ENCODE measurements at regions not wholly inside any gene's neighbourhood (a gene's known extent, or its start where the extent isn't known, plus 50 kb on each side); places are given as distances from the start of the nearest gene placed in this dataset.
"Not testable (repeated sequence)": the region's sequence is repeated elsewhere in the genome, so short reads cannot be mapped to it uniquely, and the experiment has no call there.

DNA sequence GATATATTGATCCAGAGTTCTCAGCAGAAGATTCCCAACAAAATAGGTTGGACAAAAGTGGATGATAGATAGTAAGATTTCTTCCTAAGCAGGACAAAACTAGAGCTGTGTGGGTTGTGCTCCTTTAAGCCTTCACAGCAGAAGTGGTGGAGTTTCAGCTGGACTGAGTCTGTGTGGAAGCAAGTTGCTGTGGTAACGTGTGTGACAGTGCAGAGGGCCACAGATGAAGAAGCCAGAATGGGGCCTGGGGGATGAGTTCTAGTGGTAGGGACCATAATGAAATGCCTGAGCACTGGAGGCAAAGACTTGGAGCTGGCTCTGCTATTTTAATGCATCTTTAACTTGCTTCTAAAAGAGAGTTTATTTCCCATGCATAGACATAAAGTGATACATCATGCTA, 238.7 kb upstream of the POGK start:
- Histone ChIP-seq H3K4me1 (no peaks in the 10 kb centered on the region), H3K27ac (no peak overlapping the region), H3K36me3 (no peaks in the 10 kb centered on the region), H3K27me3 (no peaks in the 10 kb centered on the region), H3K9me3 (no peaks in the 10 kb centered on the region), H3K4me3 (no peak overlapping the region)
- no peak for DNase-seq
- ATAC-seq (ENCODE audit: low FRiP score in 2 of 2) = no peak
- 53 to 69% methylated on average over 1 of the region's 1 CpG for WGBS, 2 donors
- no peak for TF ChIP-seq POLR2AphosphoS5 (IDR thresholded peaks at IDR 0.05)
- no peak for TF ChIP-seq POLR2A (IDR thresholded peaks at IDR 0.05)
- TF ChIP-seq, protein P1, sequence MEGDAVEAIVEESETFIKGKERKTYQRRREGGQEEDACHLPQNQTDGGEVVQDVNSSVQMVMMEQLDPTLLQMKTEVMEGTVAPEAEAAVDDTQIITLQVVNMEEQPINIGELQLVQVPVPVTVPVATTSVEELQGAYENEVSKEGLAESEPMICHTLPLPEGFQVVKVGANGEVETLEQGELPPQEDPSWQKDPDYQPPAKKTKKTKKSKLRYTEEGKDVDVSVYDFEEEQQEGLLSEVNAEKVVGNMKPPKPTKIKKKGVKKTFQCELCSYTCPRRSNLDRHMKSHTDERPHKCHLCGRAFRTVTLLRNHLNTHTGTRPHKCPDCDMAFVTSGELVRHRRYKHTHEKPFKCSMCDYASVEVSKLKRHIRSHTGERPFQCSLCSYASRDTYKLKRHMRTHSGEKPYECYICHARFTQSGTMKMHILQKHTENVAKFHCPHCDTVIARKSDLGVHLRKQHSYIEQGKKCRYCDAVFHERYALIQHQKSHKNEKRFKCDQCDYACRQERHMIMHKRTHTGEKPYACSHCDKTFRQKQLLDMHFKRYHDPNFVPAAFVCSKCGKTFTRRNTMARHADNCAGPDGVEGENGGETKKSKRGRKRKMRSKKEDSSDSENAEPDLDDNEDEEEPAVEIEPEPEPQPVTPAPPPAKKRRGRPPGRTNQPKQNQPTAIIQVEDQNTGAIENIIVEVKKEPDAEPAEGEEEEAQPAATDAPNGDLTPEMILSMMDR (IDR thresholded peaks at IDR 0.05) = no peak
- no peak for TF ChIP-seq EP300 (IDR thresholded peaks at IDR 0.05)

DNA sequence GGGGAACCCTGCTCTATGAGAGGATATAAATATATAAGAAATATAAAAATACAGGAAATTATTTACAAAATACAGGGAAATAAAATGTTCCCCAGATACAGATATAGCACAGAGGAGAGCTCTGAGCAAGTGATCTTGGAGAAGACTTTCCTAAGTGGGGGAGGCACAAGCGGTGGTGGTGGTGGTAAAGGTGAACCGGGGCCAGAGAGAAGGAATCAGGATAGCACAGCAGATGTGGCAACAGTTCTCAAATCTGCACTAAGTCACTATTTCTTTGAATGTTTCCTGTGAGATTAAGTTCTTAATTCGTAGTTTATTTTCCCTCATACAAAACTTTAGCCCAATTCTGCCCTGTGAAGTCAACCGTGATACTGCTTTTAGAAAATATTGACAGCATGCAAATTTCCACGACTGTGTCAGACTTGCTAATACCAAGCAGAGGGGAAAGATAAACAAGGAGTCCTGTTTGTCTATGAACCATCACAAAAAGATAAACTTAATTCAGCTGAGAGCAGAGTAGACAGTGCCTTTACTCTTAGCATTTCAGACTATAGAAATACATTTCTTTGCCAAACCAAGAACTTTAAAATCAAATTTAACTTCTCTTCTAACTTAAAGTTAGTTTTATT, 237.5 kb upstream of the POGK start:
- Histone ChIP-seq H3K4me1 (no peaks in the 10 kb centered on the region), H3K4me3 (no peak overlapping the region), H3K27me3 (no peaks in the 10 kb centered on the region), H3K9me3 (no peaks in the 10 kb centered on the region), H3K27ac (no peak overlapping the region), H3K36me3 (no peaks in the 10 kb centered on the region)
- 72 to 76% methylated on average over 5 of the region's 5 CpGs for WGBS, 2 donors
- no peak for ATAC-seq (ENCODE audit: low FRiP score in 2 of 2)
- no peak for DNase-seq
- TF ChIP-seq EP300 (IDR thresholded peaks at IDR 0.05) (no peak), POLR2A (IDR thresholded peaks at IDR 0.05) (no peak), POLR2AphosphoS5 (IDR thresholded peaks at IDR 0.05) (no peak)
- TF ChIP-seq, protein P1 (IDR thresholded peaks at IDR 0.05) = no peak

DNA sequence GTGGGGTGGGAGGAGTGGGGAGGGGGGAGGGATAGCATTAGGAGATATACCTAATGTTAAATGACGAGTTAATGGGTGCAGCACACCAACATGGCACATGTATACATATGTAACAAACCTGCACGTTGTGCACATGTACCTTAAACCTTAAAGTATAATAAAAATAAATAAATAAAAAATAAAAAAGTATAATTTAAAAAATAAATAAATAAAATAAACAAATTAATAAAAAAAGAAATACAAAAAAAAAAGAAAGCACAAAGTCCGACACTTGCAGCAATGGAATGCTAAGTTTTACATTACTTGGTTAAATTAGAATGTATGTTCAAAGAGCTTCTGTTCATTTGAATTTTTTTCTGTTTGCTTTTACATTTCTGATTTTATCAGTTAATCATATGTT, 236.5 kb upstream of the POGK start:
- not testable (repeated sequence) for H3K36me3 ChIP-seq; H3K27me3 ChIP-seq; DNase-seq; H3K9me3 ChIP-seq; H3K27ac ChIP-seq; H3K4me1 ChIP-seq; ATAC-seq (ENCODE audit: low FRiP score in 2 of 2); H3K4me3 ChIP-seq
- WGBS, 2 donors = 78 to 84% methylated on average over 3 of the region's 3 CpGs

DNA sequence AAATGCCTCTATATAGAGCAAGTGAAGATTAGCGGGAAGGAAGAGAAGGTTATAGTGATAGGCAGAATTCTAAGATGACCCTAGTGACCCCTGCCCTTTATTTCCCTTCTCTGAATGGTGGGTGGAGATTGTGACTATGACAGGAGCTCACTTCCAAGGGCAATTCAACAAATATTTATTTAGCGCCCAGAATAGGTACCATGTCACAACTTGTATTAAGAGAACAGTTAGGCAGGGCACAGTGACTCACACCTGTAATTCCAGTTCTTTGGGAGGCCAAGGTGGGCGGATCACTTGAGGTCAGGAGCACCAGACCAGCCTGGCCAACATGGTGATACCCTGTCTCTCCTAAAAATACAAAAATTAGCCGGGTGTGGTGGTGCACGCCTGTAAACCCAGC, 236.0 kb upstream of the POGK start:
- no peak overlapping the region for H3K27ac ChIP-seq
- no peaks in the 10 kb centered on the region for H3K27me3 ChIP-seq
- H3K36me3 ChIP-seq = no peaks in the 10 kb centered on the region
- H3K9me3 ChIP-seq = no peaks in the 10 kb centered on the region
- DNase-seq (no peak), ATAC-seq (ENCODE audit: low FRiP score in 2 of 2) (no peak)
- 79 to 84% methylated on average over 5 of the region's 5 CpGs for WGBS, 2 donors
- no peaks in the 10 kb centered on the region for H3K4me1 ChIP-seq
- TF ChIP-seq EP300 (IDR thresholded peaks at IDR 0.05) = no peak
- no peak for TF ChIP-seq POLR2A (IDR thresholded peaks at IDR 0.05)
- TF ChIP-seq POLR2AphosphoS5 (IDR thresholded peaks at IDR 0.05) = no peak
- TF ChIP-seq, protein P1 (IDR thresholded peaks at IDR 0.05) = no peak
- no peak overlapping the region for H3K4me3 ChIP-seq

DNA sequence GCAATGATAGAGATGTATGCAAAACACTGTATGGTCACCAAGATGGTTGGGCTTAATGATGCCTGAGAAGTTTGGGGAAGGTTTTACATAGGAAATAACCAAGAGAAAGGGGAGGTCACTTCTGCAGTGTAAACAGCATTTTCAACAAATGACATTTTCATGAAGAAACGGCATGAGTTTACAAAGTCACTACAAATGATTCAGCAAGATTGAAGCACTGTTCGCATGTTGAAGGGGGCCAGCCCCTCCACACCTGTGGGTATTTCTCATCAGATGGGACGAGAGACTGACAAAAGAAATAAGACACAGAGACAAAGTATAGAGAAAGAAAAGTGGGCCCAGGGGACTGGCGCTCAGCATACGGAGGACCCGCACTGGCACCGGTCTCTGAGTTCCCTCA, 234.1 kb upstream of the POGK start:
- Histone ChIP-seq H3K27ac (no peak overlapping the region), H3K9me3 (no peaks in the 10 kb centered on the region), H3K4me1 (no peaks in the 10 kb centered on the region), H3K27me3 (no peaks in the 10 kb centered on the region), H3K36me3 (no peaks in the 10 kb centered on the region), H3K4me3 (no peak overlapping the region)
- ATAC-seq (ENCODE audit: low FRiP score in 2 of 2) (no peak), DNase-seq (no peak)
- WGBS, 2 donors = 84 to 85% methylated on average over 7 of the region's 7 CpGs
- TF ChIP-seq POLR2AphosphoS5 (IDR thresholded peaks at IDR 0.05) = no peak
- no peak for TF ChIP-seq POLR2A (IDR thresholded peaks at IDR 0.05)
- TF ChIP-seq, protein P1 (IDR thresholded peaks at IDR 0.05) = no peak
- no peak for TF ChIP-seq EP300 (IDR thresholded peaks at IDR 0.05)
